GM19395 (cell line): ENCODE measurements at regions not wholly inside any gene's neighbourhood (a gene's known extent, or its start where the extent isn't known, plus 50 kb on each side); places are given as distances from the start of the nearest gene placed in this dataset.
"Not testable (repeated sequence)": the region's sequence is repeated elsewhere in the genome, so short reads cannot be mapped to it uniquely, and the experiment has no call there.

Source experiments
- ATAC-seq: cut with Tn5 transposase; IDR thresholded peaks from one replicate; pipeline ENCODE4 v1.9.1; 2021; ENCODE audit warnings: mild to moderate bottlenecking, moderate library complexity; ENCODE audit not compliant: unreplicated experiment

- not testable (repeated sequence) for ATAC-seq
Observed at GRCh38 chr10:42192450-42192849, 445.9 kb downstream of the ZNF33B start.

- not testable (repeated sequence) for ATAC-seq
Observed at GRCh38 chr10:42187501-42188195, 450.7 kb downstream of the ZNF33B start.

GRCh38 chr10:42177793-42178689 lies 460.3 kb downstream of the ZNF33B start:
- ATAC-seq = not testable (repeated sequence)

- no peak for ATAC-seq
Observed at GRCh38 chr10:42177077-42177792, 461.1 kb downstream of the ZNF33B start.

GRCh38 chr10:42150428-42151061 lies 487.8 kb downstream of the ZNF33B start:
- ATAC-seq = no peak

- ATAC-seq = no peak
Observed at GRCh38 chr10:42149722-42150427, 488.5 kb downstream of the ZNF33B start.

GRCh38 chr10:42149027-42149700 lies 489.2 kb downstream of the ZNF33B start:
- no peak for ATAC-seq

- not testable (repeated sequence) for ATAC-seq
Observed at GRCh38 chr10:42146165-42146564, 492.2 kb downstream of the ZNF33B start.

GRCh38 chr10:42138023-42138422 lies 500.3 kb downstream of the ZNF33B start:
- not testable (repeated sequence) for ATAC-seq

GRCh38 chr10:42113158-42113450 lies 525.3 kb downstream of the ZNF33B start:
- ATAC-seq = no peak

GRCh38 chr10:42112331-42113157 lies 525.8 kb downstream of the ZNF33B start:
- no peak for ATAC-seq

- no peak for ATAC-seq
Observed at GRCh38 chr10:42111661-42112330, 526.6 kb downstream of the ZNF33B start.

GRCh38 chr10:42111076-42111475 lies 527.3 kb downstream of the ZNF33B start:
- ATAC-seq = no peak
